Osteoblast (primary cell): ENCODE measurements at regions not wholly inside any gene's neighbourhood (a gene's known extent, or its start where the extent isn't known, plus 50 kb on each side); places are given as distances from the start of the nearest gene placed in this dataset.
A peak's percentile ranks its signal among the peaks of the same experiment; 100 is the strongest.

ENCODE experiments used
- DNase-seq: peaks from one replicate; pipeline ENCODE4 v3.0.0; 2011; ENCODE audit warnings: low spot score, mixed read lengths; ENCODE audit not compliant: insufficient read length; ENCODE audit errors: missing footprints
- H2AFZ ChIP-seq: 2 replicates; pipeline ENCODE4 v1.6.0; 2011; ENCODE audit warnings: mild to moderate bottlenecking, low read length
- H3K27ac ChIP-seq: 2 replicates; pipeline ENCODE4 v1.5.1; 2011; ENCODE audit warnings: mild to moderate bottlenecking, low read depth, low read length, moderate library complexity
- H3K27me3 ChIP-seq: 2 replicates; pipeline ENCODE4 v1.6.0; 2012; ENCODE audit warnings: mild to moderate bottlenecking, control low read depth, inconsistent platforms, low read length, moderate library complexity; ENCODE audit not compliant: insufficient read depth
- H3K36me3 ChIP-seq: 2 replicates; pipeline ENCODE4 v1.5.1; 2011; ENCODE audit warnings: mild to moderate bottlenecking, low read length, control low read depth, moderate library complexity; ENCODE audit not compliant: insufficient read depth
- H3K4me1 ChIP-seq: 2 replicates; pipeline ENCODE4 v1.5.1; 2011; ENCODE audit warnings: mild to moderate bottlenecking, low read length, control low read depth, moderate library complexity; ENCODE audit not compliant: insufficient read depth
- H3K4me2 ChIP-seq: 2 replicates; pipeline ENCODE4 v1.6.0; 2011; ENCODE audit warnings: mild to moderate bottlenecking, low read length; ENCODE audit not compliant: insufficient read depth
- H3K4me3 ChIP-seq: fragments of 200-600 bp; sonication (generic); 3 replicates; pipeline ENCODE4 v1.5.1; 2012; ENCODE audit warnings: mild to moderate bottlenecking, low read length, inconsistent platforms; ENCODE audit not compliant: insufficient read depth
- H3K79me2 ChIP-seq: 2 replicates; pipeline ENCODE4 v1.6.0; 2012; ENCODE audit warnings: mild to moderate bottlenecking, low read length, control low read depth, inconsistent platforms; ENCODE audit not compliant: insufficient read depth
- H3K9me3 ChIP-seq: 2 replicates; pipeline ENCODE4 v1.5.1; 2011; ENCODE audit warnings: low read depth, low read length, control low read depth
- H4K20me1 ChIP-seq: 2 replicates; pipeline ENCODE4 v1.6.0; 2012; ENCODE audit warnings: mild to moderate bottlenecking, low read length, control low read depth; ENCODE audit not compliant: insufficient read depth
- CTCF ChIP-seq: IDR thresholded peaks from 2 replicates; pipeline ENCODE4 v1.5.1; 2011; ENCODE audit warnings: mild to moderate bottlenecking, low read depth, low read length, moderate library complexity; ENCODE audit errors: extremely low read depth

GRCh38 chr13:72539925-72540324 is 187.5 kb downstream of the MZT1 start:
- no peaks in the 10 kb centered on the region for H3K27me3 ChIP-seq

GRCh38 chr13:72537782-72538181 is 189.6 kb downstream of the MZT1 start:
- H3K4me3 ChIP-seq = no peak overlapping the region
- no peak overlapping the region for H3K4me2 ChIP-seq
- H2AFZ ChIP-seq = no peak overlapping the region
- H4K20me1 ChIP-seq = no peaks in the 10 kb centered on the region
- H3K79me2 ChIP-seq = no peaks in the 10 kb centered on the region
- H3K9me3 ChIP-seq = no peaks in the 10 kb centered on the region
- no peaks in the 10 kb centered on the region for H3K4me1 ChIP-seq
- no peaks in the 10 kb centered on the region for H3K36me3 ChIP-seq
- H3K27me3 ChIP-seq = no peaks in the 10 kb centered on the region
- H3K27ac ChIP-seq = no peak overlapping the region
- no peak for DNase-seq
- TF ChIP-seq CTCF = no peak

More at GRCh38 chr13:72539925-72540324, 187.5 kb downstream of the MZT1 start:
- no peaks in the 10 kb centered on the region for H3K9me3 ChIP-seq
- no peak overlapping the region for H3K4me2 ChIP-seq
- no peak for TF ChIP-seq CTCF
- no peak overlapping the region for H3K27ac ChIP-seq
- no peaks in the 10 kb centered on the region for H3K4me1 ChIP-seq
- H3K36me3 ChIP-seq = no peaks in the 10 kb centered on the region
- DNase-seq = no peak
- H3K4me3 ChIP-seq = no peak overlapping the region
- H2AFZ ChIP-seq = no peak overlapping the region
- H3K79me2 ChIP-seq = no peaks in the 10 kb centered on the region
- no peaks in the 10 kb centered on the region for H4K20me1 ChIP-seq

GRCh38 chr13:72537395-72537780 is 190.0 kb downstream of the MZT1 start:
- H3K79me2 ChIP-seq = no peaks in the 10 kb centered on the region
- peak overlapping the region; percentile 48 for H3K4me2 ChIP-seq
- H2AFZ ChIP-seq = peak overlapping the region; percentile 71
- H3K27ac ChIP-seq = no peak overlapping the region
- no peaks in the 10 kb centered on the region for H3K27me3 ChIP-seq
- no peaks in the 10 kb centered on the region for H3K36me3 ChIP-seq
- no peaks in the 10 kb centered on the region for H3K4me1 ChIP-seq
- H4K20me1 ChIP-seq = no peaks in the 10 kb centered on the region
- H3K9me3 ChIP-seq = no peaks in the 10 kb centered on the region
- no peak for DNase-seq
- peak overlapping the region; percentile 58 for H3K4me3 ChIP-seq
- no peak for TF ChIP-seq CTCF

GRCh38 chr13:72536714-72537394 is 190.6 kb downstream of the MZT1 start:
- no peak for TF ChIP-seq CTCF
- Histone ChIP-seq H3K36me3 (no peaks in the 10 kb centered on the region), H3K79me2 (no peaks in the 10 kb centered on the region), H3K4me1 (no peaks in the 10 kb centered on the region), H3K4me3 (peak overlapping the region; percentile 58), H3K9me3 (no peaks in the 10 kb centered on the region), H3K27ac (no peak overlapping the region), H3K4me2 (peak overlapping the region; percentile 48), H4K20me1 (no peaks in the 10 kb centered on the region), H2AFZ (peak overlapping the region; percentile 71), H3K27me3 (no peaks in the 10 kb centered on the region)
- peak; percentile 52 for DNase-seq
